GM12875 (cell line): ENCODE measurements at regions not wholly inside any gene's neighbourhood (a gene's known extent, or its start where the extent isn't known, plus 50 kb on each side); places are given as distances from the start of the nearest gene placed in this dataset.

Experiments
- H3K4me3 ChIP-seq: one replicate; pipeline ENCODE4 v1.5.1; 2011; ENCODE audit warnings: low read depth, low read length, control low read depth
- TF ChIP-seq, protein P1 (sequence below): IDR thresholded peaks from 2 replicates; pipeline ENCODE4 v1.5.1; 2011; ENCODE audit warnings: low read depth, mild to moderate bottlenecking, control low read depth, inconsistent platforms, low read length, moderate library complexity, borderline replicate concordance; ENCODE audit not compliant: insufficient read depth

DNA sequence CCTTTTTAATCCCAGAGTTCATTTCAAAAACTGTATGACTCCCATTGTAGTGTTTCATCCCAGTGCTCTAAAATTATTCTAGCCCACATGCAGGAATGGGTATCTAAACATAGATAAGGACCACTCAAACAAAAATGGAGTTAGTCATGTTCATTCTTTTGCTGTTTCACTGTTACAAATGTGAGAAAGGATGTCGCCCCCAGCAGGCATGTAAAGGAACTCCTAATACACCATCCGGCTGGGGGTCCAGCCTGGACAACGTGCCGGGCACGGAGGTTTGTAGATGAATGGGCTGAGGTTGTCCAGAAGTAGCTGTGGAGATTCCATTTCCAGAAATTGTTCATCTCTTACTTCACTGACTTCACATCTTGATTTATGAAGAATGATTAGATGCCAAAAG is 101.9 kb upstream of the RAB12 start:
- TF ChIP-seq, protein P1, sequence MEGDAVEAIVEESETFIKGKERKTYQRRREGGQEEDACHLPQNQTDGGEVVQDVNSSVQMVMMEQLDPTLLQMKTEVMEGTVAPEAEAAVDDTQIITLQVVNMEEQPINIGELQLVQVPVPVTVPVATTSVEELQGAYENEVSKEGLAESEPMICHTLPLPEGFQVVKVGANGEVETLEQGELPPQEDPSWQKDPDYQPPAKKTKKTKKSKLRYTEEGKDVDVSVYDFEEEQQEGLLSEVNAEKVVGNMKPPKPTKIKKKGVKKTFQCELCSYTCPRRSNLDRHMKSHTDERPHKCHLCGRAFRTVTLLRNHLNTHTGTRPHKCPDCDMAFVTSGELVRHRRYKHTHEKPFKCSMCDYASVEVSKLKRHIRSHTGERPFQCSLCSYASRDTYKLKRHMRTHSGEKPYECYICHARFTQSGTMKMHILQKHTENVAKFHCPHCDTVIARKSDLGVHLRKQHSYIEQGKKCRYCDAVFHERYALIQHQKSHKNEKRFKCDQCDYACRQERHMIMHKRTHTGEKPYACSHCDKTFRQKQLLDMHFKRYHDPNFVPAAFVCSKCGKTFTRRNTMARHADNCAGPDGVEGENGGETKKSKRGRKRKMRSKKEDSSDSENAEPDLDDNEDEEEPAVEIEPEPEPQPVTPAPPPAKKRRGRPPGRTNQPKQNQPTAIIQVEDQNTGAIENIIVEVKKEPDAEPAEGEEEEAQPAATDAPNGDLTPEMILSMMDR = peak; percentile 46; the same call in 1 of the 2 replicates
- H3K4me3 ChIP-seq = no peak overlapping the region

DNA sequence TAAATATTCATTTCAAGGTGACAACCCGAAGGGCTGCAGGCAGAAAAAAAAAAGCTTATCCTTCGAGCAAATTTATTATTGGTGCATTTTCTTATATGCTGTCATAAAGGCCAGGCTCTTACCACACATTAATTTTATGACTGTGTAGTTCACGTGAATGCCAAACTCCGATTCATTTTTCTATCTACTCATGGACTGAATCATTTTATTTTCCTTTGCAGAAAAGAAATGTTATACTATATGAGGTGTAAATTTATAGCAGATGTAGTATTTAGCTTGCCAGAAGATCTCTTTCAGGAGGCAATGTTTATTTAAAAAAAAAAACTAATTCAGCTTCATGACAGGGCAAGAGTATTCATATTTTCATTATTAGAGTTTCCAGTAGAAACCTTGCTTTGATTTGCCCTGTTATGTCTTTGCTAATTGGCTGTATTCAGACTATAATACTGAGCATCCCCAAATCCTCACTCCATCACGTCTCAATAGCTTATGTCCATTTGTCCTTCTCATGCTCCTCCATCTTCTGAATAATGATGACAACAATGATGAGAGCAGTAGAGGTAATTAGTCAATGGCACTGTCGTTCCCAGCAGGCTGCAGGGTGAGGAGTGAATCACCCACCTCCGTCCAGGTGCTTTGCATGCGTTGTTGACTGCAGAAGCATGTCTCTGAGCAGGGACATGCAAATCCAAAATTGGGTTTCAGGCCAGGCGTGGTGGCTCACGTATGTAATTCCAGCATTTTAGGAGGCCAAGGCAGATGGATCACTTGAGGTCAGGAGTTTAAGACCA is 101.1 kb upstream of the RAB12 start:
- TF ChIP-seq, protein P1 = no peak

DNA sequence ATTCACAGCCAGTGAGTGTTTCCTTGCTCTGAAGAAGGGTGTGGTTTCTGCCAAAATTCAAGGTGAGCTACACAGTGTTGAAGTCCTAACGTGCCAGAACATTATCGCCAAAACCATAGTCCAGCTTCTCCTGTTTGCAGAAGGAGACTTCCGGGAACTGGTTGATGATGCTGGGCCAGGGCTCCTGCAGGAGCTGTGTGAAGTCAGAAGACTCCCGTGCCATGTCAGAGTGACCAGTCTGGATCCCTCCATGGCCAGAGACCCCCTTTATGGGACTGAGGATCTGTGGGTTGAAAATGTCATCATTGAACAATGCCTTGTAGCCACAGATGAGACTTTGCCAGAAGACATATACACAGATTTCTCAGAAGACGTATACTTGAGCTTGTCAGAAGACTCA is 96.0 kb upstream of the RAB12 start:
- TF ChIP-seq, protein P1 = no peak
- no peak overlapping the region for H3K4me3 ChIP-seq

More for the DNA sequence above, 101.1 kb upstream of the RAB12 start:
- H3K4me3 ChIP-seq = no peak overlapping the region

GRCh38 chr18:8514409-8514808 is 94.8 kb upstream of the RAB12 start:
- no peak overlapping the region for H3K4me3 ChIP-seq
- TF ChIP-seq, protein P1 = no peak

- H3K4me3 ChIP-seq = no peak overlapping the region
- TF ChIP-seq, protein P1 = no peak
These were observed 93.9 kb upstream of the RAB12 start for GRCh38 chr18:8515142-8515865.

GRCh38 chr18:8516371-8517250 is 92.6 kb upstream of the RAB12 start:
- TF ChIP-seq, protein P1 = no peak
- no peak overlapping the region for H3K4me3 ChIP-seq
